ENCODE measurements at regions not wholly inside any gene's neighbourhood (a gene's known extent, or its start where the extent isn't known, plus 50 kb on each side); places are given as distances from the start of the nearest gene placed in this dataset.

DNA sequence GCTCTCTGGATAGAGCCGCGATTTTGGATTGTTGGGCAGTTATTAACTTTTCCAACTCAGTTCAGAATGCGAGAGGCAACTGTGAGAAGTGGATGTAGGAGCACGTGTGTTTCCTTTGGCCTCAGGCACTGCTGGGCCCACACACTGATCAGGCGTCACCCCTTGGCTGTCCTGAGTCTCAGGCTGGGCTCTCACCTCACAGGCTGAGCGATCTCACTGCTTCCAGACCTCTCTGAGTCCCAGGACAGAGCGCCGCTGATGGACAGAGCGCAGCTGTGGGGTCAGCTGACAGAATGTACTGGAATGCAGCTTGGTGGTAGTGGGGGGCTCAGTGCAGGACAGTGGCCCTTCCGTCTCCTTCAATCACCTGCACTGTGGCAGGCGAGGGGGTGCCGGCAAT is 516.2 kb downstream of the TBC1D22A start:
- TF ChIP-seq, protein P1, sequence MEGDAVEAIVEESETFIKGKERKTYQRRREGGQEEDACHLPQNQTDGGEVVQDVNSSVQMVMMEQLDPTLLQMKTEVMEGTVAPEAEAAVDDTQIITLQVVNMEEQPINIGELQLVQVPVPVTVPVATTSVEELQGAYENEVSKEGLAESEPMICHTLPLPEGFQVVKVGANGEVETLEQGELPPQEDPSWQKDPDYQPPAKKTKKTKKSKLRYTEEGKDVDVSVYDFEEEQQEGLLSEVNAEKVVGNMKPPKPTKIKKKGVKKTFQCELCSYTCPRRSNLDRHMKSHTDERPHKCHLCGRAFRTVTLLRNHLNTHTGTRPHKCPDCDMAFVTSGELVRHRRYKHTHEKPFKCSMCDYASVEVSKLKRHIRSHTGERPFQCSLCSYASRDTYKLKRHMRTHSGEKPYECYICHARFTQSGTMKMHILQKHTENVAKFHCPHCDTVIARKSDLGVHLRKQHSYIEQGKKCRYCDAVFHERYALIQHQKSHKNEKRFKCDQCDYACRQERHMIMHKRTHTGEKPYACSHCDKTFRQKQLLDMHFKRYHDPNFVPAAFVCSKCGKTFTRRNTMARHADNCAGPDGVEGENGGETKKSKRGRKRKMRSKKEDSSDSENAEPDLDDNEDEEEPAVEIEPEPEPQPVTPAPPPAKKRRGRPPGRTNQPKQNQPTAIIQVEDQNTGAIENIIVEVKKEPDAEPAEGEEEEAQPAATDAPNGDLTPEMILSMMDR (IDR thresholded peaks at IDR 0.05; ENCODE audit: low read depth, low read length) = no peak
- TF ChIP-seq MYC (IDR thresholded peaks at IDR 0.05; ENCODE audit: low read depth, low read length) = no peak
- TF ChIP-seq POLR2A (IDR thresholded peaks at IDR 0.05; ENCODE audit: extremely low read depth, insufficient read length) = no peak

All from NB4 (cell line).